Loucy (cell line): ENCODE measurements at regions not wholly inside any gene's neighbourhood (a gene's known extent, or its start where the extent isn't known, plus 50 kb on each side); places are given as distances from the start of the nearest gene placed in this dataset.

ENCODE experiments used
- H2AFZ ChIP-seq: fragments of 200-600 bp; sonication (generic); 2 replicates; pipeline ENCODE4 v1.6.0; 2016; ENCODE audit warnings: antibody characterized with exemption, mild to moderate bottlenecking, low read length, moderate library complexity
- H3F3A ChIP-seq: fragments of 200-600 bp; 2 replicates; pipeline ENCODE4 v1.6.0; 2016; ENCODE audit warnings: antibody characterized with exemption, low read depth, mild to moderate bottlenecking
- H3K27me3 ChIP-seq: fragments of 200-600 bp; sonication (generic); 2 replicates; pipeline ENCODE4 v1.6.1; 2014; ENCODE audit warnings: low read length, mild to moderate bottlenecking; ENCODE audit not compliant: insufficient read depth, poor library complexity, severe bottlenecking
- H3K36me3 ChIP-seq: fragments of 200-600 bp; sonication (generic); 2 replicates; pipeline ENCODE4 v1.6.1; 2016; ENCODE audit warnings: low read length; ENCODE audit not compliant: insufficient read depth
- H3K4me1 ChIP-seq: fragments of 200-600 bp; sonication (generic); 2 replicates; pipeline ENCODE4 v1.5.1; 2014; ENCODE audit warnings: low read length, mild to moderate bottlenecking; ENCODE audit not compliant: insufficient read depth, poor library complexity, severe bottlenecking
- H3K4me2 ChIP-seq: fragments of 200-600 bp; sonication (generic); 2 replicates; pipeline ENCODE4 v1.6.0; 2014; ENCODE audit warnings: antibody characterized with exemption, low read length, low read depth, mild to moderate bottlenecking; ENCODE audit not compliant: poor library complexity, severe bottlenecking
- H3K4me3 ChIP-seq: fragments of 200-600 bp; sonication (generic); 2 replicates; pipeline ENCODE4 v1.5.1; 2014; ENCODE audit warnings: low read length, mild to moderate bottlenecking, mixed read lengths; ENCODE audit not compliant: poor library complexity, severe bottlenecking
- H3K79me2 ChIP-seq: fragments of 200-600 bp; sonication (generic); 2 replicates; pipeline ENCODE4 v1.6.1; 2014; ENCODE audit warnings: low read length; ENCODE audit not compliant: insufficient read depth
- H3K9ac ChIP-seq: fragments of 200-600 bp; sonication (generic); 2 replicates; pipeline ENCODE4 v1.6.0; 2014; ENCODE audit warnings: mild to moderate bottlenecking, low read depth, low read length, moderate library complexity; ENCODE audit not compliant: poor library complexity, severe bottlenecking
- H3K9me2 ChIP-seq: fragments of 200-600 bp; sonication (generic); replicated peaks from 2 replicates; pipeline ENCODE4 v1.6.1; 2016; ENCODE audit warnings: low read depth, low read length, mixed read lengths
- H3K9me3 ChIP-seq: fragments of 200-600 bp; sonication (generic); 2 replicates; pipeline ENCODE4 v1.6.1; 2014; ENCODE audit warnings: mild to moderate bottlenecking, antibody characterized with exemption, low read length, low read depth; ENCODE audit not compliant: insufficient read depth
- H4K20me1 ChIP-seq: fragments of 200-600 bp; sonication (generic); 2 replicates; pipeline ENCODE4 v1.6.0; 2014; ENCODE audit warnings: antibody characterized with exemption, low read length, mild to moderate bottlenecking; ENCODE audit not compliant: insufficient read depth, poor library complexity, severe bottlenecking
- CTCF ChIP-seq: fragments of 200-600 bp; sonication (generic); conservative IDR thresholded peaks from 2 replicates; pipeline ENCODE4 v1.5.1; 2014; ENCODE audit warnings: mild to moderate bottlenecking, antibody characterized with exemption, low read length
- EZH2phosphoT487 ChIP-seq: fragments of 200-600 bp; IDR thresholded peaks from 2 replicates; pipeline ENCODE4 v1.6.1; 2018; ENCODE audit warnings: antibody characterized with exemption, mild to moderate bottlenecking, moderate library complexity, borderline replicate concordance

GRCh38 chr13:110993788-110994187 lies 78.9 kb upstream of the ANKRD10 start:
- Histone ChIP-seq H2AFZ (no peak overlapping the region), H3K9ac (no peak overlapping the region), H3K4me2 (no peak overlapping the region), H3K9me3 (no peaks in the 10 kb centered on the region), H3K9me2 (no peaks in the 10 kb centered on the region), H4K20me1 (no peaks in the 10 kb centered on the region), H3K4me1 (no peaks in the 10 kb centered on the region), H3K27me3 (no peaks in the 10 kb centered on the region), H3K36me3 (no peaks in the 10 kb centered on the region), H3F3A (no peaks in the 10 kb centered on the region), H3K79me2 (no peaks in the 10 kb centered on the region), H3K4me3 (no peak overlapping the region)
- TF ChIP-seq EZH2phosphoT487 = no peak
- TF ChIP-seq CTCF = no peak

- no peaks in the 10 kb centered on the region for H3K9me3 ChIP-seq
- H3K4me2 ChIP-seq = no peak overlapping the region
- no peaks in the 10 kb centered on the region for H3K27me3 ChIP-seq
- no peaks in the 10 kb centered on the region for H4K20me1 ChIP-seq
- no peaks in the 10 kb centered on the region for H3F3A ChIP-seq
- no peaks in the 10 kb centered on the region for H3K36me3 ChIP-seq
- TF ChIP-seq EZH2phosphoT487 (no peak), CTCF (no peak)
- H2AFZ ChIP-seq = no peak overlapping the region
- H3K4me3 ChIP-seq = no peak overlapping the region
- H3K9ac ChIP-seq = no peak overlapping the region
- no peaks in the 10 kb centered on the region for H3K79me2 ChIP-seq
- no peaks in the 10 kb centered on the region for H3K9me2 ChIP-seq
- no peaks in the 10 kb centered on the region for H3K4me1 ChIP-seq
Observed at GRCh38 chr13:110991991-110992508, 77.2 kb upstream of the ANKRD10 start.

GRCh38 chr13:110989331-110989730 lies 74.5 kb upstream of the ANKRD10 start:
- Histone ChIP-seq H3K9me2 (no peaks in the 10 kb centered on the region), H3K9me3 (no peaks in the 10 kb centered on the region), H3K36me3 (no peaks in the 10 kb centered on the region), H3K27me3 (no peaks in the 10 kb centered on the region), H3K4me2 (no peak overlapping the region), H3F3A (no peaks in the 10 kb centered on the region), H3K9ac (no peak overlapping the region), H4K20me1 (no peaks in the 10 kb centered on the region), H2AFZ (no peak overlapping the region), H3K4me3 (no peak overlapping the region), H3K4me1 (no peaks in the 10 kb centered on the region), H3K79me2 (no peaks in the 10 kb centered on the region)
- no peak for TF ChIP-seq CTCF
- no peak for TF ChIP-seq EZH2phosphoT487
